ENCODE measurements at regions not wholly inside any gene's neighbourhood (a gene's known extent, or its start where the extent isn't known, plus 50 kb on each side); places are given as distances from the start of the nearest gene placed in this dataset.

- no peak for DNase-seq (ENCODE audit: low read depth)
Observed at GRCh38 chr12:58981961-58982360, 61.7 kb upstream of the LRIG3 start.

- no peak for DNase-seq (ENCODE audit: low read depth)
Observed at GRCh38 chr12:58980768-58981167, 60.5 kb upstream of the LRIG3 start.

DNA sequence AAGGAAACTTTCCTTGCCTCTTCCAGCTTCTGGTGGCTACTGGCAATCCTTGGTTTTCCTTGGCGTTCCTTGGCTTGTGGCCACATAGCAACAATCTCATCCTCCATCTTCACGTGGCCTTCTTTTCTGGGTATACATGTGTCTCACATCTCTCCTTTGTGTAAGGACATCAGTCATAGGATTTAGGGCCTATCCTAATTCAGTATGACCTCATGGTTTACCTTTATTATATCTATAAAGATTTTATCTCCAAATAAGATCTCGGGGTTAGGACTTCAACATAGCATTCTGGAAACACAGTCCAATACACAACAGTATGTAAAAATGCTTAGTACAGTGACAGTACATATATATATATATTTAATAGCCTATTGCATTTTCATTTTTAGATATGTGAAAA is 58.4 kb upstream of the LRIG3 start:
- no peak for DNase-seq (ENCODE audit: low read depth)

- no peak for DNase-seq (ENCODE audit: low read depth)
Observed at GRCh38 chr12:58977476-58977875, 57.2 kb upstream of the LRIG3 start.

DNA sequence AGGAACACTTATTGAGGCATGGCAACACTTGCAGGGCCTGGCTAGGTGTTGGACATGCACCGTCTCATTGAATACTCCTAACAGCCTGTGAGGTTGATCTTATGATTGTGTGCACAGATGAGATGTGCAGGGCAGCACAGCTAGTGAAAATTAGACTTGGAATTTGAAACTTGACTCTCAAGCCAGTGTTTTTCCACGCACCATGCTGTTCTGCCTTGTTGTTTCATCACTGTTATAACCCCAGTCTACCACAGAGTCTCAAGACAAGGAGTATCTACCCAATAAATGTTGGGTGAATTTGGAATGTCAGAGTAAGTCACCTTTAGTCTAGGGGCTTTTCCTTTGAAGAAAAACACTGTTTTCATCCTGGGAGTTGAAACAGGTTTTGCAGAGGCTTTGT is 55.8 kb upstream of the LRIG3 start:
- DNase-seq (ENCODE audit: low read depth) = no peak
